ENCODE measurements at regions not wholly inside any gene's neighbourhood (a gene's known extent, or its start where the extent isn't known, plus 50 kb on each side); places are given as distances from the start of the nearest gene placed in this dataset.

DNA sequence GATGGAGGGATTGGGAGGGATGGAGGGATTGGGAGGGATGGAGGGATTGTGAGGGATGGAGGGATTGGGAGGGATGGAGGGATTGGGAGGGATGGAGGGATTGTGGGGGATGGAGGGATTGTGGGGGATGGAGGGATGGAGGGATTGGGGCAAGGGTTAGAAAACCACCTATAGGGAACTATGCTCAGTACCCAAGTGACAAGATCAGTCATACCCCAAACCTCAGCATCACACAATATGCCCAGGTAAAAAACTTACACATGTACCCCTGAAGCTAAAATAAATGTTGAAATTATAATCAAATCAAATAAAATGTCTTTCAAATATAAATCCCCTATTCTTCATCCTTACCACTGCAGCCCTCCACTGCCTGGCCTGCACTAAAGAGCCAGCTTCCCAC lies 72.8 kb upstream of the HNRNPU start:
- Histone ChIP-seq H3K36me3 (ENCODE audit: control insufficient read depth in 3 of 3, insufficient read depth in 3 of 3, low read length in 3 of 3) (no peaks in the 10 kb centered on the region), H3K4me1 (ENCODE audit: control insufficient read depth in 3 of 3, insufficient read depth in 3 of 3, low read length in 3 of 3) (no peaks in the 10 kb centered on the region), H3K9me3 (ENCODE audit: control insufficient read depth in 3 of 3, low read length in 3 of 3) (no peaks in the 10 kb centered on the region), H3K27me3 (ENCODE audit: control insufficient read depth in 3 of 3, insufficient read depth in 3 of 3, low read length in 3 of 3) (no peaks in the 10 kb centered on the region), H3K9ac (ENCODE audit: low read depth in 1 of 3, low read length in 3 of 3) (no peak overlapping the region), H3K27ac (ENCODE audit: low read depth, low read length) (no peak overlapping the region), H3K4me3 (ENCODE audit: low read length in 3 of 3) (no peak overlapping the region)

DNA sequence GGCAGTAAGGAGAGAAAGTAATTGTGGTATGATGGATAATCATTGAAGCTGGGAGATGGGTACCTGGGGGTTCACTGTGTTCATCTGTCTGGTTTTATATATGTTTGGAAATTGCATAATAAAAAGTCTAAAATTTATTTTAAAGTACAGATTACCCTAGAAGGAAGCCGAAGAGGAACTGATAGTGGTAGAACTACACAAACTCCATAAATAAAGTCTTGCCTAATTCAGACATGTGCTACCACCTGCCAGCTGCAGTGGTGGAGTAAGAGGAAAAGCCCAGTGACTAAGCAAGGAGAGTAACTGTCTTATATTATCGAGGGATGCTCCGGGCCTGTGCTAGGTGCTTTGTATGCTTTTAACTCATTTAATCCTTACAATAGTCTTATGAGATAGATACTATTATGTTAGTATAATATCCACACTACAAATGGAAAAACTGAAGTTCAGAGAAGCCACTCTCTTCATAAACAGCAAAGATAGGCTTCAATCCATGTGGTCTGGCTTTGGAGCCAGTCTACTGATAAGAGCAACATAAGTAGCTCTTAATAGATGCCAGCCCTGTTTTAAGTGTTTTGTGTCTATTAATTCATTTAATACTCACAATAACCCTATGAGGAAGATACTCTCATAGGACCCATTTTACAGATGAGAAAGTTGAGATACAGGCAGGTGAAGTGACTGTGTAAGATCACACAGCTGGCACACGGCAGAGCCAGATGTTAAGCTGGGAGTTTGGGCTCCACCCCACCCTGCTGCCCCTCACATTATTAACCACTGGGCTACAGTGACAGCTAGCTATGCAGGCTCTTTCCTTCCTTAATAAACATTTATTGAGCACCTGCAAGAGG lies 56.8 kb upstream of the HNRNPU start:
- no peaks in the 10 kb centered on the region for H3K36me3 ChIP-seq (ENCODE audit: control insufficient read depth in 3 of 3, insufficient read depth in 3 of 3, low read length in 3 of 3)
- H3K9ac ChIP-seq (ENCODE audit: low read depth in 1 of 3, low read length in 3 of 3) = peak overlapping the region in 2 of 3 donors; percentile 58 to 61
- H3K27ac ChIP-seq (ENCODE audit: low read depth, low read length) = peak overlapping the region; percentile 98
- peaks cover 17 to 26% (median 20%) of the 10 kb centered on the region in 3 donors for H3K4me1 ChIP-seq (ENCODE audit: control insufficient read depth in 3 of 3, insufficient read depth in 3 of 3, low read length in 3 of 3)
- no peaks in the 10 kb centered on the region for H3K27me3 ChIP-seq (ENCODE audit: control insufficient read depth in 3 of 3, insufficient read depth in 3 of 3, low read length in 3 of 3)
- H3K9me3 ChIP-seq (ENCODE audit: control insufficient read depth in 3 of 3, low read length in 3 of 3) = no peaks in the 10 kb centered on the region
- H3K4me3 ChIP-seq (ENCODE audit: low read length in 3 of 3) = no peak overlapping the region

- H3K36me3 ChIP-seq (ENCODE audit: control insufficient read depth in 3 of 3, insufficient read depth in 3 of 3, low read length in 3 of 3) = no peaks in the 10 kb centered on the region
- peak overlapping the region; percentile 76 to 82 (median 77) for H3K4me3 ChIP-seq (ENCODE audit: low read length in 3 of 3)
- H3K27ac ChIP-seq (ENCODE audit: low read depth, low read length) = peak overlapping the region; percentile 98
- no peaks in the 10 kb centered on the region for H3K9me3 ChIP-seq (ENCODE audit: control insufficient read depth in 3 of 3, low read length in 3 of 3)
- no peaks in the 10 kb centered on the region for H3K27me3 ChIP-seq (ENCODE audit: control insufficient read depth in 3 of 3, insufficient read depth in 3 of 3, low read length in 3 of 3)
- peaks cover 17 to 26% (median 20%) of the 10 kb centered on the region in 3 donors for H3K4me1 ChIP-seq (ENCODE audit: control insufficient read depth in 3 of 3, insufficient read depth in 3 of 3, low read length in 3 of 3)
- peak overlapping the region; percentile 81 to 90 (median 88) for H3K9ac ChIP-seq (ENCODE audit: low read depth in 1 of 3, low read length in 3 of 3)
These were observed 55.3 kb upstream of the HNRNPU start for GRCh38 chr1:244919320-244920282.

- Histone ChIP-seq H3K36me3 (ENCODE audit: control insufficient read depth in 3 of 3, insufficient read depth in 3 of 3, low read length in 3 of 3) (no peaks in the 10 kb centered on the region), H3K4me3 (ENCODE audit: low read length in 3 of 3) (peak overlapping the region; percentile 76 to 82 (median 77)), H3K27ac (ENCODE audit: low read depth, low read length) (peak overlapping the region; percentile 98), H3K9me3 (ENCODE audit: control insufficient read depth in 3 of 3, low read length in 3 of 3) (no peaks in the 10 kb centered on the region), H3K4me1 (ENCODE audit: control insufficient read depth in 3 of 3, insufficient read depth in 3 of 3, low read length in 3 of 3) (peaks cover 17 to 26% (median 20%) of the 10 kb centered on the region in 3 donors), H3K9ac (ENCODE audit: low read depth in 1 of 3, low read length in 3 of 3) (peak overlapping the region; percentile 81 to 90 (median 88)), H3K27me3 (ENCODE audit: control insufficient read depth in 3 of 3, insufficient read depth in 3 of 3, low read length in 3 of 3) (no peaks in the 10 kb centered on the region)
These were observed 54.3 kb upstream of the HNRNPU start for GRCh38 chr1:244918421-244919319.

- H3K9ac ChIP-seq (ENCODE audit: low read depth in 1 of 3, low read length in 3 of 3) = no peak overlapping the region
- peaks cover 17 to 26% (median 20%) of the 10 kb centered on the region in 3 donors for H3K4me1 ChIP-seq (ENCODE audit: control insufficient read depth in 3 of 3, insufficient read depth in 3 of 3, low read length in 3 of 3)
- H3K4me3 ChIP-seq (ENCODE audit: low read length in 3 of 3) = no peak overlapping the region
- H3K27ac ChIP-seq (ENCODE audit: low read depth, low read length) = peak overlapping the region; percentile 57
- H3K9me3 ChIP-seq (ENCODE audit: control insufficient read depth in 3 of 3, low read length in 3 of 3) = no peaks in the 10 kb centered on the region
- H3K27me3 ChIP-seq (ENCODE audit: control insufficient read depth in 3 of 3, insufficient read depth in 3 of 3, low read length in 3 of 3) = no peaks in the 10 kb centered on the region
- no peaks in the 10 kb centered on the region for H3K36me3 ChIP-seq (ENCODE audit: control insufficient read depth in 3 of 3, insufficient read depth in 3 of 3, low read length in 3 of 3)
These were observed 52.8 kb upstream of the HNRNPU start for GRCh38 chr1:244917073-244917670.

DNA sequence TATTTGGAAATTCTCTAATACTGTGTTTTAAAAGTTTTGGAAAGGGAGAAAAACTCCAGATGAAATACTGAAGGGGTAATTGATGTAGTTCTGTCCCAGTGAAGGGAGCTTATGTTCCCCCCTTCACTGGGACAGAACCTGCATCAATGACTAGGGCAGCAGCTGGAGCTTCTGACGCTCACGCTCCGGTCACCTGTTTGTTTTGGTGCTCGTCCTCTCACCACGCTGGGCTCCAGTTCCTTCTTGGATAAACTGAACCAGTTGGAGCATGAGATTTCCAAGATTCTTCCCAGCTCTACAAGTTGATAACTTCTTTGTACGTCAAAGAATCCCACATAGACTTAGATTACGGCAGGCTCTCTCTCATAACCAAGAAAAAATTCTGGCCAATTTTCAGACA lies 51.4 kb upstream of the HNRNPU start:
- no peak overlapping the region for H3K4me3 ChIP-seq (ENCODE audit: low read length in 3 of 3)
- H3K9ac ChIP-seq (ENCODE audit: low read depth in 1 of 3, low read length in 3 of 3) = no peak overlapping the region
- peaks cover 8 to 17% (median 11%) of the 10 kb centered on the region in 3 donors for H3K4me1 ChIP-seq (ENCODE audit: control insufficient read depth in 3 of 3, insufficient read depth in 3 of 3, low read length in 3 of 3)
- no peaks in the 10 kb centered on the region for H3K9me3 ChIP-seq (ENCODE audit: control insufficient read depth in 3 of 3, low read length in 3 of 3)
- peak overlapping the region; percentile 3 for H3K27ac ChIP-seq (ENCODE audit: low read depth, low read length)
- H3K27me3 ChIP-seq (ENCODE audit: control insufficient read depth in 3 of 3, insufficient read depth in 3 of 3, low read length in 3 of 3) = no peaks in the 10 kb centered on the region
- H3K36me3 ChIP-seq (ENCODE audit: control insufficient read depth in 3 of 3, insufficient read depth in 3 of 3, low read length in 3 of 3) = no peaks in the 10 kb centered on the region

- H3K4me3 ChIP-seq (ENCODE audit: low read length in 3 of 3) = no peak overlapping the region
- H3K27ac ChIP-seq (ENCODE audit: low read depth, low read length) = no peak overlapping the region
- H3K9ac ChIP-seq (ENCODE audit: low read depth in 1 of 3, low read length in 3 of 3) = no peak overlapping the region
These were observed 50.4 kb upstream of the HNRNPU start for GRCh38 chr1:244914761-244915160.

More at GRCh38 chr1:244914761-244915160, 50.4 kb upstream of the HNRNPU start:
- Histone ChIP-seq H3K4me1 (ENCODE audit: control insufficient read depth in 3 of 3, insufficient read depth in 3 of 3, low read length in 3 of 3) (peaks cover 7 to 10% (median 8%) of the 10 kb centered on the region in 3 donors), H3K27me3 (ENCODE audit: control insufficient read depth in 3 of 3, insufficient read depth in 3 of 3, low read length in 3 of 3) (no peaks in the 10 kb centered on the region), H3K9me3 (ENCODE audit: control insufficient read depth in 3 of 3, low read length in 3 of 3) (no peaks in the 10 kb centered on the region), H3K36me3 (ENCODE audit: control insufficient read depth in 3 of 3, insufficient read depth in 3 of 3, low read length in 3 of 3) (no peaks in the 10 kb centered on the region)

Measured in skeletal muscle tissue (tissue), 3 donors.